ENCODE measurements at regions not wholly inside any gene's neighbourhood (a gene's known extent, or its start where the extent isn't known, plus 50 kb on each side); places are given as distances from the start of the nearest gene placed in this dataset.

DNA sequence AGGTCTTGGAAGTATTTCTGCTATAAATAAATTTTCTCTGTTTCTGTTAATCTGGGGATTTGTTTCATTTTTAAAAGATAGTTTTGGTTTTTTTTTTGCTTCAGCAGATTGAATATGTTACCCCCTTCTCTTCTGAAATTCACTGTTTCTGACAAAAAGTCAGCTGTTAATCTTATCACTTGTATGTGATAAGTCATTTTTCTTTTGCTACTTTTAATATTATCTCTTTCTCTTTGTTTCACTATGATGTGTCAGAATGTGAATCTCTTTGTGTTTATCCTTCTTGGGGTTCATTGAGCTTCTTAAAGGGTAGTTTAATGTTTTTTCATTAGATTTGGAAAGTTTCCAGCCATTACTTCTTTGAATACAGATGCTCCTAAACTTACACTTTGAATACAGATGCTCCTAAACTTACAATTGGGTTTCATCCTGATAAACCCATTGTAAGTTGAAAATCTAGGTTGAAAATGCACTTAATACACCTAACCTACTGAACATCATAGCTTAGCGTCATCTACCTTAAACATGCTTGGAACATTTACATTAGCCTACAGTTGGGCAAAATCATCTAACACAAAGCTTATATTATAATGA lies 154.2 kb upstream of the COL21A1 start:
- H3K4me3 ChIP-seq = no peak overlapping the region
- H3F3A ChIP-seq (replicated peaks; ENCODE audit: low read depth) = no peaks in the 10 kb centered on the region
- no peaks in the 10 kb centered on the region for H4K20me1 ChIP-seq (replicated peaks; ENCODE audit: insufficient read depth)
- TF ChIP-seq, protein P1, sequence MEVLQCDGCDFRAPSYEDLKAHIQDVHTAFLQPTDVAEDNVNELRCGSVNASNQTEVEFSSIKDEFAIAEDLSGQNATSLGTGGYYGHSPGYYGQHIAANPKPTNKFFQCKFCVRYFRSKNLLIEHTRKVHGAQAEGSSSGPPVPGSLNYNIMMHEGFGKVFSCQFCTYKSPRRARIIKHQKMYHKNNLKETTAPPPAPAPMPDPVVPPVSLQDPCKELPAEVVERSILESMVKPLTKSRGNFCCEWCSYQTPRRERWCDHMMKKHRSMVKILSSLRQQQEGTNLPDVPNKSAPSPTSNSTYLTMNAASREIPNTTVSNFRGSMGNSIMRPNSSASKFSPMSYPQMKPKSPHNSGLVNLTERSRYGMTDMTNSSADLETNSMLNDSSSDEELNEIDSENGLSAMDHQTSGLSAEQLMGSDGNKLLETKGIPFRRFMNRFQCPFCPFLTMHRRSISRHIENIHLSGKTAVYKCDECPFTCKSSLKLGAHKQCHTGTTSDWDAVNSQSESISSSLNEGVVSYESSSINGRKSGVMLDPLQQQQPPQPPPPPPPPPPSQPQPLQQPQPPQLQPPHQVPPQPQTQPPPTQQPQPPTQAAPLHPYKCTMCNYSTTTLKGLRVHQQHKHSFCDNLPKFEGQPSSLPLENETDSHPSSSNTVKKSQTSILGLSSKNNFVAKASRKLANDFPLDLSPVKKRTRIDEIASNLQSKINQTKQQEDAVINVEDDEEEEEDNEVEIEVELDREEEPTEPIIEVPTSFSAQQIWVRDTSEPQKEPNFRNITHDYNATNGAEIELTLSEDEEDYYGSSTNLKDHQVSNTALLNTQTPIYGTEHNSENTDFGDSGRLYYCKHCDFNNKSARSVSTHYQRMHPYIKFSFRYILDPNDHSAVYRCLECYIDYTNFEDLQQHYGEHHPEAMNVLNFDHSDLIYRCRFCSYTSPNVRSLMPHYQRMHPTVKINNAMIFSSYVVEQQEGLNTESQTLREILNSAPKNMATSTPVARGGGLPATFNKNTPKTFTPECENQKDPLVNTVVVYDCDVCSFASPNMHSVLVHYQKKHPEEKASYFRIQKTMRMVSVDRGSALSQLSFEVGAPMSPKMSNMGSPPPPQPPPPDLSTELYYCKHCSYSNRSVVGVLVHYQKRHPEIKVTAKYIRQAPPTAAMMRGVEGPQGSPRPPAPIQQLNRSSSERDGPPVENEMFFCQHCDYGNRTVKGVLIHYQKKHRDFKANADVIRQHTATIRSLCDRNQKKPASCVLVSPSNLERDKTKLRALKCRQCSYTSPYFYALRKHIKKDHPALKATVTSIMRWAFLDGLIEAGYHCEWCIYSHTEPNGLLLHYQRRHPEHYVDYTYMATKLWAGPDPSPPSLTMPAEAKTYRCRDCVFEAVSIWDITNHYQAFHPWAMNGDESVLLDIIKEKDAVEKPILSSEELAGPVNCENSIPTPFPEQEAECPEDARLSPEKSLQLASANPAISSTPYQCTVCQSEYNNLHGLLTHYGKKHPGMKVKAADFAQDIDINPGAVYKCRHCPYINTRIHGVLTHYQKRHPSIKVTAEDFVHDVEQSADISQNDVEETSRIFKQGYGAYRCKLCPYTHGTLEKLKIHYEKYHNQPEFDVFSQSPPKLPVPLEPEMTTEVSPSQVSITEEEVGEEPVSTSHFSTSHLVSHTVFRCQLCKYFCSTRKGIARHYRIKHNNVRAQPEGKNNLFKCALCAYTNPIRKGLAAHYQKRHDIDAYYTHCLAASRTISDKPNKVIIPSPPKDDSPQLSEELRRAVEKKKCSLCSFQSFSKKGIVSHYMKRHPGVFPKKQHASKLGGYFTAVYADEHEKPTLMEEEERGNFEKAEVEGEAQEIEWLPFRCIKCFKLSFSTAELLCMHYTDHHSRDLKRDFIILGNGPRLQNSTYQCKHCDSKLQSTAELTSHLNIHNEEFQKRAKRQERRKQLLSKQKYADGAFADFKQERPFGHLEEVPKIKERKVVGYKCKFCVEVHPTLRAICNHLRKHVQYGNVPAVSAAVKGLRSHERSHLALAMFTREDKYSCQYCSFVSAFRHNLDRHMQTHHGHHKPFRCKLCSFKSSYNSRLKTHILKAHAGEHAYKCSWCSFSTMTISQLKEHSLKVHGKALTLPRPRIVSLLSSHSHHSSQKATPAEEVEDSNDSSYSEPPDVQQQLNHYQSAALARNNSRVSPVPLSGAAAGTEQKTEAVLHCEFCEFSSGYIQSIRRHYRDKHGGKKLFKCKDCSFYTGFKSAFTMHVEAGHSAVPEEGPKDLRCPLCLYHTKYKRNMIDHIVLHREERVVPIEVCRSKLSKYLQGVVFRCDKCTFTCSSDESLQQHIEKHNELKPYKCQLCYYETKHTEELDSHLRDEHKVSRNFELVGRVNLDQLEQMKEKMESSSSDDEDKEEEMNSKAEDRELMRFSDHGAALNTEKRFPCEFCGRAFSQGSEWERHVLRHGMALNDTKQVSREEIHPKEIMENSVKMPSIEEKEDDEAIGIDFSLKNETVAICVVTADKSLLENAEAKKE (CRISPR knock-in tag; IDR thresholded peaks at IDR 0.05) = no peak
- no peak for TF ChIP-seq STAT1 (IDR thresholded peaks at IDR 0.05; ENCODE audit: unreplicated experiment)
- TF ChIP-seq NANOG (IDR thresholded peaks at IDR 0.05; ENCODE audit: borderline replicate concordance) = no peak
- TF ChIP-seq EZH2phosphoT487 (IDR thresholded peaks at IDR 0.05; ENCODE audit: unreplicated experiment) = no peak
- no peak for TF ChIP-seq EZH2 (IDR thresholded peaks at IDR 0.05; ENCODE audit: low read depth, unreplicated experiment)
- TF ChIP-seq, protein P2, sequence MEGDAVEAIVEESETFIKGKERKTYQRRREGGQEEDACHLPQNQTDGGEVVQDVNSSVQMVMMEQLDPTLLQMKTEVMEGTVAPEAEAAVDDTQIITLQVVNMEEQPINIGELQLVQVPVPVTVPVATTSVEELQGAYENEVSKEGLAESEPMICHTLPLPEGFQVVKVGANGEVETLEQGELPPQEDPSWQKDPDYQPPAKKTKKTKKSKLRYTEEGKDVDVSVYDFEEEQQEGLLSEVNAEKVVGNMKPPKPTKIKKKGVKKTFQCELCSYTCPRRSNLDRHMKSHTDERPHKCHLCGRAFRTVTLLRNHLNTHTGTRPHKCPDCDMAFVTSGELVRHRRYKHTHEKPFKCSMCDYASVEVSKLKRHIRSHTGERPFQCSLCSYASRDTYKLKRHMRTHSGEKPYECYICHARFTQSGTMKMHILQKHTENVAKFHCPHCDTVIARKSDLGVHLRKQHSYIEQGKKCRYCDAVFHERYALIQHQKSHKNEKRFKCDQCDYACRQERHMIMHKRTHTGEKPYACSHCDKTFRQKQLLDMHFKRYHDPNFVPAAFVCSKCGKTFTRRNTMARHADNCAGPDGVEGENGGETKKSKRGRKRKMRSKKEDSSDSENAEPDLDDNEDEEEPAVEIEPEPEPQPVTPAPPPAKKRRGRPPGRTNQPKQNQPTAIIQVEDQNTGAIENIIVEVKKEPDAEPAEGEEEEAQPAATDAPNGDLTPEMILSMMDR (conservative IDR thresholded peaks at IDR 0.05; ENCODE audit: low read depth in 2 of 2) = no peak
- no peak for TF ChIP-seq ZNF114 (CRISPR knock-in tag; IDR thresholded peaks at IDR 0.05)
- TF ChIP-seq, protein P3, sequence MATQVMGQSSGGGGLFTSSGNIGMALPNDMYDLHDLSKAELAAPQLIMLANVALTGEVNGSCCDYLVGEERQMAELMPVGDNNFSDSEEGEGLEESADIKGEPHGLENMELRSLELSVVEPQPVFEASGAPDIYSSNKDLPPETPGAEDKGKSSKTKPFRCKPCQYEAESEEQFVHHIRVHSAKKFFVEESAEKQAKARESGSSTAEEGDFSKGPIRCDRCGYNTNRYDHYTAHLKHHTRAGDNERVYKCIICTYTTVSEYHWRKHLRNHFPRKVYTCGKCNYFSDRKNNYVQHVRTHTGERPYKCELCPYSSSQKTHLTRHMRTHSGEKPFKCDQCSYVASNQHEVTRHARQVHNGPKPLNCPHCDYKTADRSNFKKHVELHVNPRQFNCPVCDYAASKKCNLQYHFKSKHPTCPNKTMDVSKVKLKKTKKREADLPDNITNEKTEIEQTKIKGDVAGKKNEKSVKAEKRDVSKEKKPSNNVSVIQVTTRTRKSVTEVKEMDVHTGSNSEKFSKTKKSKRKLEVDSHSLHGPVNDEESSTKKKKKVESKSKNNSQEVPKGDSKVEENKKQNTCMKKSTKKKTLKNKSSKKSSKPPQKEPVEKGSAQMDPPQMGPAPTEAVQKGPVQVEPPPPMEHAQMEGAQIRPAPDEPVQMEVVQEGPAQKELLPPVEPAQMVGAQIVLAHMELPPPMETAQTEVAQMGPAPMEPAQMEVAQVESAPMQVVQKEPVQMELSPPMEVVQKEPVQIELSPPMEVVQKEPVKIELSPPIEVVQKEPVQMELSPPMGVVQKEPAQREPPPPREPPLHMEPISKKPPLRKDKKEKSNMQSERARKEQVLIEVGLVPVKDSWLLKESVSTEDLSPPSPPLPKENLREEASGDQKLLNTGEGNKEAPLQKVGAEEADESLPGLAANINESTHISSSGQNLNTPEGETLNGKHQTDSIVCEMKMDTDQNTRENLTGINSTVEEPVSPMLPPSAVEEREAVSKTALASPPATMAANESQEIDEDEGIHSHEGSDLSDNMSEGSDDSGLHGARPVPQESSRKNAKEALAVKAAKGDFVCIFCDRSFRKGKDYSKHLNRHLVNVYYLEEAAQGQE (IDR thresholded peaks at IDR 0.05; ENCODE audit: unreplicated experiment) = no peak
- no peak for TF ChIP-seq POLR2AphosphoS5 (IDR thresholded peaks at IDR 0.05; ENCODE audit: low read depth)
- no peak for TF ChIP-seq ETS1 (IDR thresholded peaks at IDR 0.05)
- TF ChIP-seq JUNB (IDR thresholded peaks at IDR 0.05; ENCODE audit: unreplicated experiment) = no peak
- no peak overlapping the region for H3K27ac ChIP-seq (ENCODE audit: low read depth)
- ATAC-seq (no peak), DNase-seq (ENCODE audit: low spot score) (no peak)
- Mint-ChIP-seq H3K4me3 (no peak overlapping the region), H3K36me3 (ENCODE audit: low read depth) (peaks cover 3% of the 10 kb centered on the region; the same call in 1 of the 3 replicates), H3K27ac (no peak overlapping the region), H3K9me3 (no peaks in the 10 kb centered on the region; the same call in 1 of the 3 replicates), H3K27me3 (ENCODE audit: insufficient read depth, low read depth, poor library complexity) (no peaks in the 10 kb centered on the region), H3K4me1 (peaks cover 6% of the 10 kb centered on the region; the same call in 1 of the 3 replicates)
- H2AFZ ChIP-seq = no peak overlapping the region
- no peaks in the 10 kb centered on the region for H3K79me2 ChIP-seq (replicated peaks; ENCODE audit: insufficient read depth)
- no peaks in the 10 kb centered on the region for H3K9me2 ChIP-seq (ENCODE audit: insufficient read depth)
- no peak overlapping the region for H3K4me2 ChIP-seq
- no peaks in the 10 kb centered on the region for H3K27me3 ChIP-seq (ENCODE audit: insufficient read depth)
- no peaks in the 10 kb centered on the region for H3K36me3 ChIP-seq (ENCODE audit: insufficient read depth)
- peaks cover 5% of the 10 kb centered on the region; the same call in 1 of the 2 replicates for H3K4me1 ChIP-seq (ENCODE audit: insufficient read depth)
